Loucy (cell line): ENCODE measurements at regions not wholly inside any gene's neighbourhood (a gene's known extent, or its start where the extent isn't known, plus 50 kb on each side); places are given as distances from the start of the nearest gene placed in this dataset.
A peak's percentile ranks its signal among the peaks of the same experiment; 100 is the strongest.

Experiments used
- EZH2phosphoT487 ChIP-seq: fragments of 200-600 bp; IDR thresholded peaks from 2 replicates; pipeline ENCODE4 v1.6.1; 2018; ENCODE audit warnings: antibody characterized with exemption, mild to moderate bottlenecking, moderate library complexity, borderline replicate concordance
- TF ChIP-seq, protein P1 (sequence below): fragments of 200-600 bp; sonication (generic); conservative IDR thresholded peaks from 2 replicates; pipeline ENCODE4 v1.5.1; 2014; ENCODE audit warnings: mild to moderate bottlenecking, antibody characterized with exemption, low read length

DNA sequence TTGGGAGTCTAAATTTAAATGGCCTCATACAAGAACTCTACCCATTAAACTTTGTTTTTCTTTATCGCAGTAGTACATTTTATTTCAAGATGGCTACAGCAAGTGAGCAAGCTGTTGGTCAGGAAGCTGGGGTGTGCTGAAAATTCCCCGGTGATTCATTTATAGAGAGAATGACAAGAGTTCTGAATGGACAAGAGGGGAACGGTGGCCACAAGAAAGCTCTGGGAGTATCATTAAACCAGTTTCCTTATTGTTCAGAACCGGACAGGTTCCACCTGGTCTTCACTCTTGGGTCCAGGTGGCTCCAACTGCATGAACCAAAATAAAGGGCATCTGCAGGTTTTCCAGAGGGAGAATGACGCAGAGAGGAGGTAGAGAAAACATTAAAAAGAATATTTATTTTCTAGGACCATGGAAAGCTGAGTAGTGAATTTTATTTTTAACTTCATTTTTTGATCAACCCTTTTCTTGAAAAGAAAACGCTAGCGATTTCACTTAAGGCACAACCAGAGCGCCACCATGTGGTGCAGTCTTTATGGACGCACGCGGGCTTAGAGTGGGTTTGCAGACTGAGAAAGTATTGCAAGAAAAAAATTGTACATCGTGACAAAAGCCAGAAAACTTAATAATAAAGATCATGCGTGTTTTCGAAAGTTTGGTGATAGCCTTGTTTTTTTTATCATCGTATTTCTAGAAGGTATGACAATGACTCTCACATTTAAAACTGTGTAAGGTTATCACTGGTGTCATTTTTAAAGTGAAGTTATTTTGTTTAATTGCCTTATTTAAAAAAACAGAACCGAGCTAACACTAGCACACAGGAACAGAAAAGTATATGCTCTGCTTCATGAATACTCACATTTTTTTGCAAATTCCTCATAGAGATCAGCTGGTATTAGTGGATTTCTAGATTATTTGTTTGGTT lies 97.9 kb upstream of the NOL4 start:
- TF ChIP-seq, protein P1, sequence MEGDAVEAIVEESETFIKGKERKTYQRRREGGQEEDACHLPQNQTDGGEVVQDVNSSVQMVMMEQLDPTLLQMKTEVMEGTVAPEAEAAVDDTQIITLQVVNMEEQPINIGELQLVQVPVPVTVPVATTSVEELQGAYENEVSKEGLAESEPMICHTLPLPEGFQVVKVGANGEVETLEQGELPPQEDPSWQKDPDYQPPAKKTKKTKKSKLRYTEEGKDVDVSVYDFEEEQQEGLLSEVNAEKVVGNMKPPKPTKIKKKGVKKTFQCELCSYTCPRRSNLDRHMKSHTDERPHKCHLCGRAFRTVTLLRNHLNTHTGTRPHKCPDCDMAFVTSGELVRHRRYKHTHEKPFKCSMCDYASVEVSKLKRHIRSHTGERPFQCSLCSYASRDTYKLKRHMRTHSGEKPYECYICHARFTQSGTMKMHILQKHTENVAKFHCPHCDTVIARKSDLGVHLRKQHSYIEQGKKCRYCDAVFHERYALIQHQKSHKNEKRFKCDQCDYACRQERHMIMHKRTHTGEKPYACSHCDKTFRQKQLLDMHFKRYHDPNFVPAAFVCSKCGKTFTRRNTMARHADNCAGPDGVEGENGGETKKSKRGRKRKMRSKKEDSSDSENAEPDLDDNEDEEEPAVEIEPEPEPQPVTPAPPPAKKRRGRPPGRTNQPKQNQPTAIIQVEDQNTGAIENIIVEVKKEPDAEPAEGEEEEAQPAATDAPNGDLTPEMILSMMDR, result peak; percentile 43
- no peak for TF ChIP-seq EZH2phosphoT487
